Renal cortex interstitium (tissue), 11 donors: ENCODE measurements at regions not wholly inside any gene's neighbourhood (a gene's known extent, or its start where the extent isn't known, plus 50 kb on each side); places are given as distances from the start of the nearest gene placed in this dataset.

Source experiments
- DNase-seq, 11 donors: peaks; one replicate each; pipeline ENCODE4 v3.0.0-alpha.2; 2013; ENCODE audit warnings: low read depth in 9 of 11, low spot score in 4 of 11; ENCODE audit errors: extremely low read depth in 1 of 11

DNA sequence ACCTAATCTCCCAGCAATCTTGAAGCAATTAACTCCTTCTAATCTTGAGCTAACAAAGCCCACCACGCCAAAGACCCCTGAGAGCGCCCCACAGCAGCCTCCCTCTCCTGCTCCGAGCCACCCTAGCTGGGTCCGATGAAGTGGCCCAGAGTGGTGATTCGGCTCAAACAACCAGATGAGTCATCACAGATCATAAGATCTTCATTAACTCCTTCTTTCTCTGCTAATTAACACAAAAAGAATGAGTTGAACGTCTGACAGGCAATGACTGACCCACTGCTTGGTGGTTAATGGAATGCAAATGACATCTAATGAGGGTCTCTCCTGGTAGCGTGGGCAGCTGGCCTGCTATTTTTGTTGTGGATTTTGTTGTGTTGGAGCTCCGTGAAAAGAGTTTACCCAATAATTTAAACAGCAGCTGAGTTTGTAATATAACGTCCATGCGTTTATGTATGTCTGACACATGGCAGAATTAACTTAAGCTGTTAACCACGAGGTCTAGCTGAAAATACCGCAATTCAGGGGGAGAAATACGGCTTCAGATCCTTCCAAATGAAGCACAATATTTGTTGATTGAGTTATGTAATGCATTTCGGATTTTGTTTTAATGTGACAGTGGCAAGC lies 161.4 kb downstream of the RAB11FIP2 start:
- no peak for DNase-seq

DNA sequence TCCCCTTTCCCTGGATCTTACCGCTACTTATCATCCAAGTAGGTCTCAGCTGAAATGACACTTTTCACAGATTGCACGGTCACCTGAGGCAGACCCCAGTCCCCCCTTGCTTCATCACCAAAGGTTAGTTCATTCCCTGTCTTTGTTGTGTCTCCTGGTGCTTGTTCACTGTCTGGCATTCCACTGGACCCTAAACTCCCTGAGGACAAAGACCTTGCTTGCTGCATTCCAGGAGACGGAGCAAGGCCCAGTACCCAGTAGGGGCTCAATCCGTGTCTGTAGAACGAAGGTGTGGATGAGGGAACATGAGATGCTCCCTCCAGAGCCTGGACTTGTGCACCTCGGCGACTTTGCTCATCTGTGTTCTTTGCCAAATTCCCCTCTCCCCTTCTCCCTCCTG lies 160.0 kb downstream of the RAB11FIP2 start:
- DNase-seq: no peak

DNA sequence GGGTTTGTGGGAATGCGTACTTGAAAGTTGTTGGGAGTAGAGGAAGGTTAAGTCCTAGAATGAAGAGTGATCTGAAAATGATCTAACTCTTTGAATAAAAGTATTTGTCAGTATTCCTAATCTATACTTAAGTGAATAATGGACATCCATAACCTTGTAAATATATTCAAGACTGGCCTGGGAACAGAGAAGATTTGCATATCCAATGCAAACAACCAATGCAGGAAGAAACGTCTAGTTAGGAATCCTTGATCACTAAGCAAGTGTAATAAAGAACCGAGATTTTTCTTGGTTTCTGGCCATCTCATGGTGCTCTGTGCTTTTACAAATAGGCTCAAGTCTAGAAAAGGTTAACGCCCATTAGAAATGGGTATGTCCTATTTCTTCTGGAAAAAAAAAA lies 157.1 kb downstream of the RAB11FIP2 start:
- no peak for DNase-seq

DNA sequence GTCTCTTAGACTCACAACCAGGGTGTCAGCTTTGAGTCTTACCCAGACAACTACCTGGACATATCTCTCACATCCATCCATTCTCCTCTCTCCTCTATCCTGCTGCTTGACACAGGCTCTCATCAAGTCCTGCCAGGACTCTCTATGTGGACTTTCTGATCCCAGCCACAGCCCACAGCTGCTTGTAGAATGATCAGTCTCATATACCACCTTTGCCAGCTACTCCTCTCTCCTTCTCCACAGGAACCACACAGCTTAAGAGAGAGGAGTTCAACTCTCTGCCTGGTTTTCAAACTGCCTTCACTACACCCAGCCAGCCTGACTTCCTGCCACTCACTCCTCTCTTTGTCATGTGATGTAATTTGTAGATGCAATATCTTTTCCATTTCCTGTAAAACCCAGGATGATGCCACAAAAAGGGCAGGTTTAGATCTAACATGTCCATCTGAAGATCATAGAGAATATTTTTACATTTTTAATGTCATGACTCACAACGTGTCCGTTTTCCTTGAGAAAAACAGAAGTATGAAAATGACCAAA lies 154.0 kb downstream of the RAB11FIP2 start:
- no peak for DNase-seq

DNA sequence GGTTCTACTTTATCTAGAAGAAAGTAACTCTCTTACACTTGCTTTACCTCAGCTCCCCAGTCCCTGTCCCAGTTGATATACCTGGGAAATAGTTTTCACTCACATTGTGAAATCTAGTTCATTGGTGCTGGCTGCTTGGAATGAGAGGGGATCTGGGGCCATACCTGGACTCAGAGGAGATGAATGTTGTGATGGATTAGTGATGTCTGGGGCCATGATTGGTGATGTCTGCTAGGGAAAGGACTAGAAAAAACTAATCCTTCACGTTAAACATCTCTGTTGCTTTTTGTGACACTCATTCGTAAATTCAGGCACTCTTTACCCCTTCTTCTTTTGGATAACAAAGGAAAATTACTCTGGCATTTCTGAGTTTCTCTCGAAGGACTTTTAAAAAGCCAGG lies 152.4 kb downstream of the RAB11FIP2 start:
- DNase-seq: no peak

DNA sequence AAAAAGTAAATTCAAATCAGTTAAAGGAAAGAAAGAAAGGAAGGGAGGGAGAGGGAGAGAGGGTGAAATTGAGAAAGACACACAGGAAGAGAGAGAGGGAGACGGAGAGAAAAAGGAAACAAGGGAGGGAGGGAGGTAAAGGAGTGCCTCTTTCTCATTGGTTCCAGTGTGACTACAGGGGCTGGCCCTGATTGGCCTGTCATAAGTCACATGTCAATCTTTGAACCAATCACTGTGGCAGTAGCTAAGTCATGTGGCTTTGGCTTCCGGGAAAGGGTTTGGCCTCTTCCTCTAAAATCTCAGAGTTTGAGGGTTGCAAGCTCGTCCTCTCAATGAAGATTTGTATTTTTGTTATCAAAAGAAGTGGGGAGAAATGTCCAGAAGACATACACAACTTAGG lies 150.2 kb downstream of the RAB11FIP2 start:
- no peak for DNase-seq

DNA sequence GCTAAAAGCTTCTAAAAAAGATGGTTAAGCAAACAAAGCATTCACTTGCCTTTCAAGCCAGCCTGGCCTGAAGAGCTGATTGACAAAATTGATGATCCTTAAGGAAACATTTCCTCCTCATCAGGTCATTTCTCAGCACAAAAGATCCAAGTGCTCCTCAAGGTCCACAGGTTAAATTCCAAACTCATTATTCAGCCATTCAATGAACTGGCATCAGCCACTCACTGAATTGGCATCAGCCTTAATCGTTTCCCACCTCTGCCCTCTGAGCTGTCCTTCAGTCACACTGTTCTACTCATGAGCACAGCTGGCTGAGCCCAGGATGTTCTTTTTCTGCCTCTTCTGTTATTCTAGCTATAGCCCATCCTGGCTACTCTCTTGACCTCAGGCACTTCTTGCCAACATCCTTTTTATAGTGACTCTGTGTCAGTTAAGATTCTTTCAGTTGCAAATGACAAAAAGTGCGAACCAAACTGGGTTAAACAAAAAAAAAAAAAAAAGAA lies 147.5 kb downstream of the RAB11FIP2 start:
- no peak for DNase-seq

DNA sequence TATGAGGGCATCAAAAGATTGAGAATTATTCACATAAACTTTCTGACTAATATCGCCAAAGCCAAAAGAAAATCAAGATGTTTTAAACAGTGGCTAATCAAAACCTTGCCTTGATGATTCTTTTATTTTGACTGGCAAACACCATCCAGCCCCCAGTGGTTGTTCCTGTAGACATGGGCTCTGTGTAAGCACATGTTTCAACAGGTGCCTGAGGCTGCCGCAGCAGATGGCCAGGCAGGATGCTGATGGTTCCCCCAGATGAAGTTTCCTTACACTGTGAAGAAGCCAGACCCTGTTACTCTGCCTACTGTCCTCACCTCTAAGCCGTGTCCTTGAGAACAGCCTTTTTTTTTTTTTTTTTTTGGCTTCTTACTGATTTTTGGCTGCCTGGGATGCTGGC lies 146.5 kb downstream of the RAB11FIP2 start:
- DNase-seq: no peak

DNA sequence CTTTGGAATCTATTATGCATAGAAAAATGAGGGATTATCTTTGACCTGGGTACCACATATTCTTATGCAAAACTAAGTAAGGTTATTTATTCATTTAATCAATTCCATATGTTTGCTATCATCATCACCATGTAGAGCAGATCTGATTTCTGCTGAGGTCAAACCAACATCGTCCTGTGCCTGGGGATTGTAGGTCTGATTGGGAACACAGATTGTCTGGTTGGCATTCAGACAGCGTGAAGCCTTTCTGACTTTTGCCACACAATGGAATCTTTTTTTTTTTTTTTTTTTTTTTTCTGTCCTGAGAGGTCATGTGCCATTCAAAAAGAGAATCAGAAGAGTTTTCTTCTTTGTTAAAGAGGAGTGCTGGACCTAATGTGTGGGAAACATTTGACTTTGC lies 142.9 kb downstream of the RAB11FIP2 start:
- no peak for DNase-seq

DNA sequence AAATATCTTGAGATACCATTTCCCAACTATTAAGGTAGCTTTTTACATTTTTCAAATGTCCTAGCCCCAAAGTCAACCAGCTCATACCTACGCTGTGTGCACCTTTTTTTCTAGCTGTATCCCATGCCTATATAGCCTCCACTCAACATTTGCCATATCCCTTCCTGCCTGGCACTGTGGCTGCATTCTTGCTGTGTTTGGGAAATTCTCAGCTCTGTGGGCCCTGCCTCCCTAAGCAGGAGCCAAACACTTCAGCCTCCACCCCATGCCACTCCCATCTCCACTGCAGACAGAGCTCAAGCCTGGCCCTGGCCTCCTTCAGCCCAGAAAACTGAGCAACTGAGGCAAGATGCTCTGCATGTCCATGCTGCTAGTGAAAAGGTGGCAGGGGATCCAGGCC lies 141.3 kb downstream of the RAB11FIP2 start:
- DNase-seq: no peak

DNA sequence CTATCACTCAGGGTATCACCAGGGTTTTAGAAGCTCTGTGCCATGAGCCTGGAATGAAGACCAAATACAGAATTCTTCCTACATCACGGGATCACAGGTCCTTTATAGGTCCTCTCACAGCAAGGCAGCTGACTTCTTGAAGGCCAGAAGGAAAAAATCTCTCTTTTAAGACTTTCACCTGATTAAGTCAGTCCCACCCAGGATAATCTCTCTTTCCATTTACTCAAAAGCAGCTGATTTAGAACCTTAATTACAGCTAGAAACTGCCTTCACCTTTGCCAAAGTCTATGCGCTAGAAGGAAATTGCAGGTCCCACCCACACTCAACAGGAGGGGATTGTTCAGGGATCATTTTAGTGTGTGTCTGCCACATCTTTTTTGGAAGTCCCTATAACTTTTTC lies 135.1 kb downstream of the RAB11FIP2 start:
- DNase-seq: no peak

DNA sequence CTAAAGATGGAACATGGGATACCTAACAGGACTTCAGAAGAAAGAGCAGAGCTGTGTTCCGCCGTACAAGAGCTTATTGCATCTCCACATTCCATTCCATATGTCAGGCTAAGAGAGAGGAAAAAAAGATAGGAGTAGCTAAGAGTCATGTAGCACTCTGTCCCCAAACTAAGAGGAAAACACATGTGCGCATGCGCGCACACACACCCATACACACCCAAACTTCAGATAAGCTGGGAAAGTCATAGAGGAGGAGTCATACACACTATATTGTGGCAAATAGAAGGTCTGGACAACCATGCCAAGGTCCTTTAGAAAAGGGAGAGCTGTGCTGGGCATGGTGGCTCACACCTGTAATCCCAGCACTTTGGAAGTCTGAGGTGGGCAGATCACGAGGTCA lies 132.4 kb downstream of the RAB11FIP2 start:
- no peak for DNase-seq

DNA sequence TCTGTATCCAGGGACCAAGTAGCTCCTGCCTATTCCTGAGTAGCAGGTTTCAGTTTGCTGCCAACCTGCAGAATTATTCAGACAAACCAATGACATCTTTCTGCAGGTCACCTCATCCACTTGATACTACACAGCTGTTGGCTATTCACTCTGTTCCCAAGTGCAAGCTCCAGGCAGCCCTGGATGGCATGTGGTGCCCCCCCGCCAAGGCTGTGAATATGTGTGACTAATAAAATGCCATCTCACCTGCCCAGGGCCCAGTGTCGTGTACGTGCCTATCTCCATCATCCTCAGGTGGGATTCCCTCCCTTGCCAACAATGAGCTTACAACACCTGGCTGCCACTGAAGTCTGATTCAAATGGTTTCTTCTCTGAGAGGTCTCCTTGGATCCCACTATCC lies 125.8 kb downstream of the RAB11FIP2 start:
- DNase-seq: no peak

DNA sequence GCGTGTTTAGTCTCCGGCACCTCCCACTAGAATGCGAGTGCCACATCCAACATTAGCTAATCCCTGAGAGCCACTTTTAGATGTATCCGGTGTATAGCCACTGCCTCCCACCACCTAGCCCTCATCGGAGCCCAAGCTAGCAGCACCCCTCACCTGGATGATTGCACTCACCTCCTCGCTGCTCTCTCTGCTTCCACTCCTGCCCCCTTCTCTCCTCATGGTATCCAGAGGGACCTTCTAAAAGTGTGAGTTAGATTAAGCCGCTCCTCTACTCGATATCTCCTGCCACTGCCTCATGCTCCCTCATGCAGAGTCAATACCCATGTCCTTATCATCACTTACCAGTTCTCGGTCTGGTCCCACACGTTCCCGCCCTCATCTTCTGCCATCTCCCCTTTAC lies 125.3 kb downstream of the RAB11FIP2 start:
- DNase-seq: no peak

DNA sequence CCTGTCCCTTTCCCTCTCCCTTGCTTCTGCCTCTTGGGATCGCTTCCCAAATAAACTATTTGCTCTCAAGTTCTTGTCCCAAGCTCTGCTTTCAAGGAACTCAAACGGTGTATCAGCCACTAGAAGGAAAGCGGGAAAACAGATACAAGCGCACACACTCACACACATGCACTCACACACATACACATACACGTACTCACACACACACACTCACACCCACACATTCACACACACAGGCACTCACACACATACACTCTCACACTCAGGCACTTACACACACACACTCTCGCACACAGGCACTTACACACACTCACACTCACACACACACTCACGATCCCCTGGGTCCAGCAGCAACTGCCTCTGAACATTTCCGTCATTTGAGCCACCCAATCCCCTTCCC lies 121.9 kb downstream of the RAB11FIP2 start:
- no peak for DNase-seq

DNA sequence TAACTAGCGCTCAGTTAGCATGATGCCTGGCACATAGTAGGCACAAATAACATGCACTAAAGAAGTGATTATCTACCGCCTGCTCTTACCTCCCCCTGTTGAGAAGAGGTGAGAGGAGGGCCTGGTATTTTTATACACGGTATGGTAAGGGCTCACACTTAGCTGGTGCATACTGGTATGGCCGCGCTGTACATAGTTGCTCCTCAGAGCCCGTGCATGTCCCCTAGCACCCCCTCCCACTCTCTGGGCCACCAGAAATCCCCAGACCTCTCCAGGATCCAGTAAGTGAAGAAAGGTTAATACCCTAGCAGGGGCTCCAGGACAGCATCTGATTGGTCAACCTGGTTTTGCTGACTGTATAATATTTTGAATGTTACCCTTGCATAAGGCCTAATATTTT lies 121.4 kb downstream of the RAB11FIP2 start:
- no peak for DNase-seq

DNA sequence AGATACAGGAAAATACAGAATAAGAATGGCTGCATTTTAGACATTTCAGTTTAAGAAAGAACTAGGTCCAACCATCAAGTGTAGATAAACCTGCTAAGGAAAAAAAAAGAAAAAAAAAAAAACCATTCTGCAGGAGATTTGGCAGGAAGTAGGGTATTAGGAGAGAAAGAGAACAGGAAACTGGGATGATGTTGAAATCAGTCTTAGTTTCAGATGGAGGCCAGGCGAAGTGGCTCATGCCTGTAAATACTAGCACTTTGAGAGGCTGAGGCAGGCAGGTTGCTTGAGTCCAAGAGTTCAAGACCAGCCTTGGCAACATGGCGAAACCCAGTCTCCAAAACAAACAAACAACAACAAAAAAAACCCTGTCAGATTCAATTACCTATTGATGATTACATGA lies 120.2 kb downstream of the RAB11FIP2 start:
- no peak for DNase-seq

DNA sequence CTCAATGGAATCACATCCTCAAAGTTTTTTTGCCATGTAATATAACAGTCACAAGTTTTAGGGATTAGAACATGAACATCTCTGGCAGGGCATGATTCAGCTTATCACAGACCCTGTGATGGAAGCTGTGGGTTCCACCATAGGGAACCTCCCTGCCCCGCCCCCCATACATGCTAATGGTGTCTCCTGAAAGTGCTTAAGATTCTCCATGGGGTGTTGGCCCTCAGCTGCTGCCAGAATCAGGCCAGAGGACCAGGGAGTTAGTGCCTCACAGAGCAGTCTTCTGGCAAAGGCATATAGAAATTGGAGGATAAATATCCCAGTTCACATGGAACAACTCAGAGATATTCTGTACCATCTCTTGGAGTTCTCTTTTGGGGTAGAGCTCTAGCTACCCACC lies 119.4 kb downstream of the RAB11FIP2 start:
- DNase-seq: no peak

DNA sequence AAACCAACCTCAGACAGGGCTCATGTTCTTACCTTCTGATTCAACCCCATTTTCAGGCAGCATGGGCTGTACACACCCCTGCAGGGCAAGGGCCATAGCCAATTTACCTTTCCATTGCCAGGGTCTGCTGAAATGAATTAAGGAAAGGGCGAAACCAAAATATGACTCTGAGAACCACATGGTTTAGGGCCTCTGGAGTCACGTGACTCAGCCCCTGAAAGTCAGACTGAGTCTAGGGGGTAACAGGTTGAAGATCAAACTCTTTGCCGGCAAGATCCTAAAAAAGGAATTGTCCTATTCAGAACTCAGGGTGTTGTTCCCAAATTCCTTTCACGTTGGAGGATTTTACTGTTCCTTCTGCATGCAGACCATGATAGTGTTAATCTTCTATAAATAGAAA lies 118.9 kb downstream of the RAB11FIP2 start:
- DNase-seq: no peak

DNA sequence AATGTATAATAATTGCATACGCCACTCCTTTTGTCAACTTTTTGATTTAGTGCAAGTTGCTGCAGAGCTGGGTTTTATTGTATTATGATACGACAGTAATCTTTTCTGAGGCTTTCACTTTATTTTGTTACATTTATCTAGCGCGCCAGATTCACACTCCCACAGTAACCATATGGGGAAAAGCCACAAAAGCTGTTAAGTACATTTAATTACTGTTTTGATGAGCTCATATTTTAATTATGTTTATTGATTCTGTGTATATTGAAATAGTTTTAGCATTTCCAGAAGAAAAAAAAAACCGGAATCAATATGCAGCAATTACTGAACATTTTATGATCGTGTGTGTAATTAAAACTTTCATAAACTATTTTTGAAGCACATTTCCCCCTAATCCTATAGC lies 118.5 kb downstream of the RAB11FIP2 start:
- DNase-seq: no peak

DNA sequence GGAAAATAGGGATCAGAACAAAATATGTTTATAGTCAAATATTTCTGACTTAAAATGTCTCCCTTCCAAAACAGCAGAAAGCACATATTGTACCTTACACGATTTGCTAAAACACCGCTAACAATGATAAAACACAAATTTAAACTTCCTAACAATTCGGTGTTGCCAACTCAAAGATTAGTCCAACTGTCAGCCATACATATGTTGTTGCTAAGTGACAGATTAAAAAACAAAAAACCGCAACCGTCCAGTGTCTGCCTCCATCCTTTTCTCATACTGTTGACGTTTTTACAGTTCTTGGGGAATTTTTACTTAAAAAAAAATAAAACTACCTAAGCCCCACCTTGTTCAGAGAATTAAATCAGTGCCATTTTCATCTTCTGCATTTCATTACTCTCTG lies 118.0 kb downstream of the RAB11FIP2 start:
- no peak for DNase-seq
